KMS-11 (cell line): ENCODE measurements at regions not wholly inside any gene's neighbourhood (a gene's known extent, or its start where the extent isn't known, plus 50 kb on each side); places are given as distances from the start of the nearest gene placed in this dataset.

Experiments
- H2AFZ ChIP-seq: fragments of 200-600 bp; sonication (generic); 2 replicates; pipeline ENCODE4 v1.6.1; 2016; ENCODE audit warnings: antibody characterized with exemption, mixed run types, low read depth
- H3K27ac ChIP-seq: fragments of 200-600 bp; sonication (generic); 2 replicates; pipeline ENCODE4 v1.6.1; 2016; ENCODE audit warnings: mild to moderate bottlenecking, mixed run types
- H3K27me3 ChIP-seq: fragments of 200-600 bp; sonication (generic); 2 replicates; pipeline ENCODE4 v1.6.1; 2017; ENCODE audit warnings: mild to moderate bottlenecking, low read depth, mixed run types, moderate library complexity; ENCODE audit not compliant: insufficient read depth
- H3K36me3 ChIP-seq: fragments of 200-600 bp; sonication (generic); 2 replicates; pipeline ENCODE4 v1.6.1; 2017; ENCODE audit warnings: mild to moderate bottlenecking, mixed run types; ENCODE audit not compliant: insufficient read depth
- H3K4me1 ChIP-seq: fragments of 200-600 bp; sonication (generic); 2 replicates; pipeline ENCODE4 v1.6.1; 2016; ENCODE audit warnings: mild to moderate bottlenecking, low read depth, mixed run types; ENCODE audit not compliant: poor library complexity, severe bottlenecking
- H3K4me2 ChIP-seq: fragments of 200-600 bp; sonication (generic); 2 replicates; pipeline ENCODE4 v1.7.0; 2016; ENCODE audit warnings: mild to moderate bottlenecking, mixed run types
- H3K4me3 ChIP-seq: fragments of 200-600 bp; sonication (generic); IDR thresholded peaks from 2 replicates; pipeline ENCODE4 v1.6.1; 2017; ENCODE audit warnings: low read depth, low read length, mixed read lengths; ENCODE audit not compliant: insufficient read depth
- H3K79me2 ChIP-seq: fragments of 200-600 bp; sonication (generic); 2 replicates; pipeline ENCODE4 v1.6.1; 2016; ENCODE audit warnings: low read depth, mixed run types; ENCODE audit not compliant: insufficient read depth
- H3K9ac ChIP-seq: fragments of 200-600 bp; sonication (generic); 2 replicates; pipeline ENCODE4 v1.6.1; 2016; ENCODE audit warnings: mild to moderate bottlenecking, mixed run types
- H4K20me1 ChIP-seq: fragments of 200-600 bp; sonication (generic); 2 replicates; pipeline ENCODE4 v1.6.1; 2016; ENCODE audit warnings: mild to moderate bottlenecking, mixed run types; ENCODE audit not compliant: insufficient read depth
- TF ChIP-seq, protein P1 (sequence below): fragments of 200-600 bp; sonication (generic); conservative IDR thresholded peaks from 2 replicates; pipeline ENCODE4 v1.6.1; 2017; ENCODE audit warnings: low read depth, mild to moderate bottlenecking, antibody characterized with exemption, low read length, moderate library complexity, mixed read lengths

DNA sequence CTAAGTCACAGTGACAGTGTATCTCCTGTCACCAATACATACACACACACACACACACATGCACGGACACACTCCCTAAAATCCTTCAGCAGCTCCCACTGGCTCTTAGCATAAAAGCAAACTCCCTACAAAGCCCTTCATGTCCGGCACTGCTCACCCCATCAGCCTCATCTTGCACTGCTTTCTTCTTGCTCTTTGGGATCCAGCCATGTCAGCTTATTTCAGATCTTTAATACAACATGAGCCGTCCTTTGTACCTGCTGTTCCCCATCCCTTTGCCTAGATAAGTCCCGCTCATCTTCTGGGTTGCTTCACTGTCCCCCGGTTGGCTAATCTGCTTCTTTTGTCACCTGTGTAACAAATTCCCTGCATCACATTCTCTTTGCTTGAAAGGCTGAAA, 82.1 kb upstream of the VAV3 start:
- Histone ChIP-seq H3K36me3 (no peaks in the 10 kb centered on the region), H4K20me1 (no peaks in the 10 kb centered on the region), H3K4me2 (no peak overlapping the region), H3K27me3 (no peaks in the 10 kb centered on the region), H2AFZ (no peak overlapping the region), H3K9ac (no peak overlapping the region), H3K79me2 (no peaks in the 10 kb centered on the region), H3K27ac (no peak overlapping the region), H3K4me1 (no peaks in the 10 kb centered on the region), H3K4me3 (no peak overlapping the region)
- TF ChIP-seq, protein P1, sequence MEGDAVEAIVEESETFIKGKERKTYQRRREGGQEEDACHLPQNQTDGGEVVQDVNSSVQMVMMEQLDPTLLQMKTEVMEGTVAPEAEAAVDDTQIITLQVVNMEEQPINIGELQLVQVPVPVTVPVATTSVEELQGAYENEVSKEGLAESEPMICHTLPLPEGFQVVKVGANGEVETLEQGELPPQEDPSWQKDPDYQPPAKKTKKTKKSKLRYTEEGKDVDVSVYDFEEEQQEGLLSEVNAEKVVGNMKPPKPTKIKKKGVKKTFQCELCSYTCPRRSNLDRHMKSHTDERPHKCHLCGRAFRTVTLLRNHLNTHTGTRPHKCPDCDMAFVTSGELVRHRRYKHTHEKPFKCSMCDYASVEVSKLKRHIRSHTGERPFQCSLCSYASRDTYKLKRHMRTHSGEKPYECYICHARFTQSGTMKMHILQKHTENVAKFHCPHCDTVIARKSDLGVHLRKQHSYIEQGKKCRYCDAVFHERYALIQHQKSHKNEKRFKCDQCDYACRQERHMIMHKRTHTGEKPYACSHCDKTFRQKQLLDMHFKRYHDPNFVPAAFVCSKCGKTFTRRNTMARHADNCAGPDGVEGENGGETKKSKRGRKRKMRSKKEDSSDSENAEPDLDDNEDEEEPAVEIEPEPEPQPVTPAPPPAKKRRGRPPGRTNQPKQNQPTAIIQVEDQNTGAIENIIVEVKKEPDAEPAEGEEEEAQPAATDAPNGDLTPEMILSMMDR = no peak

DNA sequence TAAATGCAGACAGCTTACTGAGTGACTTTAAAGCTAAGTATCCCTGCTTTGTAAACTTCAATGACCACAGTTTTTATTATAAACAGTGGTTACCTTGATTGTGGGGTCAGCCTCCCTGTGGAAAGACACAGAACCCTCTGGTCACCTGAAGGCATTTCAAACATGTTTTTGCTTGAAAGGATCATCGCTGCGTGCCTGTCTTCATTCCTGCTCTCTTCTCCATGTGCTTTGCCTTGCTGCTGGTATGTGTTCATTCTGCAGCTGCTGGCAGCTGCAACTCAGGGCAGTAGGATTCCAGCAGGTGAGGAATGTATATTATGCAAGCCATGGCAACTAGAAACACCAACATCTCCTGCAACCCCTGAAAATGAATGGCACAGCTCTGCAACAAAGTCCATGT, 81.0 kb upstream of the VAV3 start:
- no peaks in the 10 kb centered on the region for H4K20me1 ChIP-seq
- no peak overlapping the region for H3K9ac ChIP-seq
- no peak overlapping the region for H3K4me3 ChIP-seq
- H3K27ac ChIP-seq = no peak overlapping the region
- TF ChIP-seq, protein P1 = no peak
- no peaks in the 10 kb centered on the region for H3K4me1 ChIP-seq
- no peak overlapping the region for H3K4me2 ChIP-seq
- H3K79me2 ChIP-seq = no peaks in the 10 kb centered on the region
- no peaks in the 10 kb centered on the region for H3K36me3 ChIP-seq
- H3K27me3 ChIP-seq = no peaks in the 10 kb centered on the region
- no peak overlapping the region for H2AFZ ChIP-seq

DNA sequence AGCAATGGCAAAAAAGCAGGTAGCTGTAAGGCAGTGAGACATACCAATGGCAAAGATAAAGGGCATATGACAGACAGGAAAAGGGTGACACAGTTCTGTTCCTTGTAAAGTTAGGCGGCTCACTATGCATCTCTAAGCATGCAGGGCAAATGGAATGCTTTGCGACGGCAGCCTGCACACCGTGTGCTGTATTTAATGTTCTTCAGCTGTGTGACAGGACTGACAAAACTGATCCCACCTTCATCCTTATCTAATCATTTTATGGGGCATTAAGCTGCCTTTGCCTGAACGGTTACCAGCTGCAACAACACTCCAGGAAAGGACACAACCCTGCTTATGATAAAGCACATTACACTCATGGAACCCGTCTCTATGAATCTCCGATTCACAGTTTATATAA, 80.5 kb upstream of the VAV3 start:
- Histone ChIP-seq H4K20me1 (no peaks in the 10 kb centered on the region), H3K27me3 (no peaks in the 10 kb centered on the region), H3K9ac (no peak overlapping the region), H3K4me2 (no peak overlapping the region), H3K4me1 (no peaks in the 10 kb centered on the region), H3K36me3 (no peaks in the 10 kb centered on the region), H3K27ac (no peak overlapping the region), H3K79me2 (no peaks in the 10 kb centered on the region), H2AFZ (no peak overlapping the region), H3K4me3 (no peak overlapping the region)
- TF ChIP-seq, protein P1 = no peak

DNA sequence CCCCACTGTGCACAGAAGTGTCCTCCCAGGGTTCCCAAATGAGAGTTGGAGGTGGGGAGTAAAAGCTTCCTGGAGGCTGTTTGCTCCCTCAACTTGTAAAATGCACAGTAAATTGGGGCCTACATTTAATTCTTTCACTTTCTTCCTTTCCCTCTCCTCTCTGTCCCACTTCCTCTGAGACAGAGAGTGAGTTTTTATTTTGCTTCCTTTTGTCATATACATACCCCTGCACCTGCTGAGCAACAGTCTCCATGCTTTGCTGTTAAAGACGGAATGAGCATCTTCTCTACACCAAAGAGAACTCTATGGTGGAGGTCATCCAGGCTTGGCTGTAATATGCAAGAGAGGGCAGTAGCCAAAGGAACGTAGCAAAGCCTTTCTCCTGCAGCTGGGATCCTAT, 79.3 kb upstream of the VAV3 start:
- no peak overlapping the region for H2AFZ ChIP-seq
- no peak overlapping the region for H3K4me2 ChIP-seq
- no peaks in the 10 kb centered on the region for H3K79me2 ChIP-seq
- no peaks in the 10 kb centered on the region for H4K20me1 ChIP-seq
- no peaks in the 10 kb centered on the region for H3K36me3 ChIP-seq
- H3K27me3 ChIP-seq = no peaks in the 10 kb centered on the region
- H3K9ac ChIP-seq = no peak overlapping the region
- H3K4me3 ChIP-seq = no peak overlapping the region
- no peak overlapping the region for H3K27ac ChIP-seq
- no peaks in the 10 kb centered on the region for H3K4me1 ChIP-seq
- TF ChIP-seq, protein P1 = no peak

DNA sequence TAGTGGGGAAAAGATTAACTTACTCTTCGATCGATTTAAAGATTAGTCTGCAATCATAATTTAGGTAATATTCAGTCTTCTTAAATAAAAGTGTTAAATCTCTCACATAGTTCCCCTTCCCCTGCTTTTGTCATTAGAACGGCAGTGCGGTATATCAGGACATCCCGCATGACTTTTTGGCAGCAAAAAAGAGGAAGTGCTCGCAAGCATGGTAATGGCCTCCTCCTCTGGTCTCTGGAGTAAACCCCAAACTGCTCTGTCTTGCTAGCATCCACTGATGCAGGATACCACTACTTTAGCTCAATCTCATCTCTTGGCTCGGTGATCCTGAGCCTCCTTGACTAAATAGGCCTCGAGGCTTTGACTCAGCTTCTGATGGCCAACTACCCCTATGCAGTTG, 78.7 kb upstream of the VAV3 start:
- H3K27ac ChIP-seq = no peak overlapping the region
- H3K4me3 ChIP-seq = no peak overlapping the region
- no peaks in the 10 kb centered on the region for H4K20me1 ChIP-seq
- no peak overlapping the region for H3K9ac ChIP-seq
- no peaks in the 10 kb centered on the region for H3K79me2 ChIP-seq
- TF ChIP-seq, protein P1 = no peak
- no peaks in the 10 kb centered on the region for H3K4me1 ChIP-seq
- H2AFZ ChIP-seq = no peak overlapping the region
- no peaks in the 10 kb centered on the region for H3K27me3 ChIP-seq
- no peak overlapping the region for H3K4me2 ChIP-seq
- no peaks in the 10 kb centered on the region for H3K36me3 ChIP-seq
